Panc1 (cell line): ENCODE measurements at regions not wholly inside any gene's neighbourhood (a gene's known extent, or its start where the extent isn't known, plus 50 kb on each side); places are given as distances from the start of the nearest gene placed in this dataset.

Source experiments
- ATAC-seq: fragments of 200-7000 bp; cut with Tn5 transposase; 2 replicates; pipeline ENCODE4 v1.9.1; 2020; ENCODE audit warnings: mild to moderate bottlenecking, moderate library complexity
- BruUV-seq: library from RNA; stranded (reverse); fragments of 400-500 nt; replicated peaks from 2 replicates; lab custom pipeline; 2021; lab: Mats Ljungman, UMichigan
- CTCF ChIA-PET: fragments of 300-600 bp; sonication (Branson Sonifier 250); formaldehyde crosslinking; loops from one replicate; lab custom pipeline; 2022; ENCODE audit warnings: antibody characterized with exemption; lab: Charles Lee
- POLR2A ChIA-PET: fragments of 300-600 bp; sonication (Branson Sonifier 250); formaldehyde crosslinking; loops from one replicate; lab custom pipeline; 2022; ENCODE audit warnings: antibody characterized with exemption; lab: Charles Lee
- DNase-seq: peaks from one replicate; pipeline ENCODE4 v3.0.0-alpha.2; 2010; ENCODE audit warnings: low read depth, low spot score
- H3K27ac ChIP-seq: 2 replicates; pipeline ENCODE4 v1.5.1; 2011; ENCODE audit warnings: mild to moderate bottlenecking, low read length, inconsistent platforms
- H3K27me3 ChIP-seq: fragments of 200-500 bp; sonication (Bioruptor generic); 2 replicates; pipeline ENCODE4 v1.6.0; 2014; ENCODE audit warnings: low read length, inconsistent platforms; ENCODE audit not compliant: control insufficient read depth, insufficient read depth
- H3K36me3 ChIP-seq: fragments of 200-500 bp; sonication (Bioruptor generic); 2 replicates; pipeline ENCODE4 v1.5.1; 2014; ENCODE audit warnings: inconsistent platforms, mild to moderate bottlenecking, low read length, moderate library complexity; ENCODE audit not compliant: control insufficient read depth, insufficient read depth
- H3K4me1 ChIP-seq: 2 replicates; pipeline ENCODE4 v1.5.1; 2011; ENCODE audit warnings: inconsistent platforms, mild to moderate bottlenecking, low read length, moderate library complexity; ENCODE audit not compliant: control insufficient read depth, insufficient read depth
- H3K4me3 ChIP-seq, 2 experiments: 2 replicates each; pipeline ENCODE4 v1.5.1; 2011 to 2012; ENCODE audit warnings: low read depth in 2 of 2, low read length in 2 of 2, mild to moderate bottlenecking in 2 of 2, inconsistent platforms in 1 of 2, moderate library complexity in 1 of 2
- H3K9me3 ChIP-seq: fragments of 200-500 bp; sonication (Bioruptor generic); 2 replicates; pipeline ENCODE4 v1.5.1; 2014; ENCODE audit warnings: low read depth, mild to moderate bottlenecking, inconsistent platforms, low read length, moderate library complexity; ENCODE audit not compliant: control insufficient read depth, insufficient read depth
- CTCF ChIP-seq: fragments of 450-650 bp; IDR thresholded peaks from 2 replicates; pipeline ENCODE4 v1.5.1; 2017; ENCODE audit warnings: mild to moderate bottlenecking
- POLR2AphosphoS5 ChIP-seq: IDR thresholded peaks from 2 replicates; pipeline ENCODE4 v1.6.1; 2012; ENCODE audit warnings: mild to moderate bottlenecking, low read depth, low read length, moderate library complexity
- REST ChIP-seq, 2 experiments: IDR thresholded peaks; 2 replicates each; pipeline ENCODE4 v1.6.1; 2011 to 2012; ENCODE audit warnings: low read depth in 2 of 2, control low read depth in 1 of 2, low read length in 1 of 2, mild to moderate bottlenecking in 1 of 2, moderate library complexity in 1 of 2; ENCODE audit not compliant: insufficient read depth in 1 of 2
- SIN3A ChIP-seq: IDR thresholded peaks from 2 replicates; pipeline ENCODE4 v1.6.1; 2012; ENCODE audit warnings: low read depth, mild to moderate bottlenecking, low read length, moderate library complexity, borderline replicate concordance; ENCODE audit not compliant: insufficient read depth
- TCF7L2 ChIP-seq: IDR thresholded peaks from 2 replicates; pipeline ENCODE4 v1.6.1; 2011; ENCODE audit warnings: mild to moderate bottlenecking, low read depth, low read length, inconsistent platforms
- in situ Hi-C: cut with HindIII; loops from 2 replicates; pipeline ENCODE4 v1.10.0; 2016; ENCODE audit warnings: low sequenced_read_pairs, low pct_unique_long_range_greater_than_20kb
- intact Hi-C: fragments of 100-400 bp; cut with micrococcal nuclease; formaldehyde crosslinking; loops from one replicate; pipeline ENCODE4 v1.10.0; 2022; ENCODE audit not compliant: unreplicated experiment

- H3K27ac ChIP-seq = no peak overlapping the region
- intact Hi-C loops (no loop called here), in situ Hi-C loops (no loop called here)
- TF ChIP-seq SIN3A (no peak), CTCF (no peak), POLR2AphosphoS5 (no peak)
- no peaks in the 10 kb centered on the region for H3K27me3 ChIP-seq
- DNase-seq (no peak), ATAC-seq (no peak)
- H3K9me3 ChIP-seq = no peaks in the 10 kb centered on the region
- CTCF ChIA-PET = no interaction called here
- BruUV-seq = no TSS peak
- H3K4me3 ChIP-seq = no peak overlapping the region
- no peaks in the 10 kb centered on the region for H3K36me3 ChIP-seq
- no peaks in the 10 kb centered on the region for H3K4me1 ChIP-seq
- POLR2A ChIA-PET = no interaction called here
Observed at GRCh38 chr4:156195914-156196313, 242.2 kb upstream of the CTSO start.

GRCh38 chr4:156194896-156195295 lies 241.2 kb upstream of the CTSO start:
- intact Hi-C loops = no loop called here
- no TSS peak for BruUV-seq

GRCh38 chr4:156193800-156194199 lies 240.1 kb upstream of the CTSO start:
- intact Hi-C loops (no loop called here), in situ Hi-C loops (no loop called here)
- TF ChIP-seq SIN3A (no peak), CTCF (no peak), POLR2AphosphoS5 (no peak), REST (IDR thresholded peaks at IDR 0.05; ENCODE audit: insufficient read depth in 1 of 2, low read depth in 2 of 2, low read length in 1 of 2) (no peak), TCF7L2 (no peak)
- Histone ChIP-seq H3K4me1 (no peaks in the 10 kb centered on the region), H3K4me3 (no peak overlapping the region), H3K27ac (no peak overlapping the region), H3K27me3 (no peaks in the 10 kb centered on the region), H3K36me3 (no peaks in the 10 kb centered on the region), H3K9me3 (no peaks in the 10 kb centered on the region)
- ChIA-PET CTCF (no interaction called here), POLR2A (no interaction called here)
- BruUV-seq = no TSS peak
- DNase-seq = no peak
- ATAC-seq = no peak

More at GRCh38 chr4:156194896-156195295, 241.2 kb upstream of the CTSO start:
- ChIA-PET CTCF (no interaction called here), POLR2A (no interaction called here)
- no peaks in the 10 kb centered on the region for H3K4me1 ChIP-seq
- ATAC-seq = no peak
- TF ChIP-seq TCF7L2 = no peak
- H3K27me3 ChIP-seq = no peaks in the 10 kb centered on the region
- no peak overlapping the region for H3K27ac ChIP-seq
- in situ Hi-C loops = no loop called here
- H3K4me3 ChIP-seq = no peak overlapping the region
- DNase-seq = peak; percentile 24
- no peaks in the 10 kb centered on the region for H3K36me3 ChIP-seq
- H3K9me3 ChIP-seq = no peaks in the 10 kb centered on the region
